ENCODE measurements at regions not wholly inside any gene's neighbourhood (a gene's known extent, or its start where the extent isn't known, plus 50 kb on each side); places are given as distances from the start of the nearest gene placed in this dataset.
"Not testable (repeated sequence)": the region's sequence is repeated elsewhere in the genome, so short reads cannot be mapped to it uniquely, and the experiment has no call there.

DNA sequence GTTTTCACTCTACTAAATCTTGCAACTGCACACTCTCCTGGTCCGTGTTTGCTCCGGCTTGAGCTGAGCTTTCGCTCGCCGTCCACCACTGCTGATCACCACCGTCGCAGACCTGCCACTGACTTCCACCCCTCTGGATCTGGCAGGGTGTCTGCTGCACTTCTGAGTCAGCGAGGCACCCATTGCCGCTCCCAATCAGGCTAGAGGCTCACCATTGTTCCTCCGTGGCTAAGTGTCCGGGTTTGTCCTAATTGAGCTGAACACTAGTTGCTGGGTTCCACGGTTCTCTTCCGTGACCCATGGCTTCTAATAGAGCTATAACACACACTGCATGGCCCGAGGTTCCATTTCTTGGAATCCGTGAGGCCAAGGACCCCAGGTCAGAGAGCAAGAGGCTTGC is 98.6 kb upstream of the GPR6 start:
- Histone ChIP-seq H3F3A (ENCODE audit: low read depth) (no peaks in the 10 kb centered on the region), H3K36me3 (no peaks in the 10 kb centered on the region), H3K4me3 (no peak overlapping the region), H3K9me3 (ENCODE audit: low read depth) (no peaks in the 10 kb centered on the region), H3K27me3 (no peaks in the 10 kb centered on the region), H3K4me2 (no peak overlapping the region), H3K4me1 (no peaks in the 10 kb centered on the region), H3K27ac (no peak overlapping the region), H3K79me2 (ENCODE audit: low read depth) (no peaks in the 10 kb centered on the region), H2AFZ (replicated peaks) (no peak overlapping the region), H3K9ac (no peak overlapping the region), H4K20me1 (ENCODE audit: low read depth) (no peaks in the 10 kb centered on the region)
- H3K9me3 Mint-ChIP-seq, result no peaks in the 10 kb centered on the region
- peaks cover 3% of the 10 kb centered on the region for H3K4me1 Mint-ChIP-seq
- no peak overlapping the region for H3K4me3 Mint-ChIP-seq
- TF ChIP-seq, protein P1, sequence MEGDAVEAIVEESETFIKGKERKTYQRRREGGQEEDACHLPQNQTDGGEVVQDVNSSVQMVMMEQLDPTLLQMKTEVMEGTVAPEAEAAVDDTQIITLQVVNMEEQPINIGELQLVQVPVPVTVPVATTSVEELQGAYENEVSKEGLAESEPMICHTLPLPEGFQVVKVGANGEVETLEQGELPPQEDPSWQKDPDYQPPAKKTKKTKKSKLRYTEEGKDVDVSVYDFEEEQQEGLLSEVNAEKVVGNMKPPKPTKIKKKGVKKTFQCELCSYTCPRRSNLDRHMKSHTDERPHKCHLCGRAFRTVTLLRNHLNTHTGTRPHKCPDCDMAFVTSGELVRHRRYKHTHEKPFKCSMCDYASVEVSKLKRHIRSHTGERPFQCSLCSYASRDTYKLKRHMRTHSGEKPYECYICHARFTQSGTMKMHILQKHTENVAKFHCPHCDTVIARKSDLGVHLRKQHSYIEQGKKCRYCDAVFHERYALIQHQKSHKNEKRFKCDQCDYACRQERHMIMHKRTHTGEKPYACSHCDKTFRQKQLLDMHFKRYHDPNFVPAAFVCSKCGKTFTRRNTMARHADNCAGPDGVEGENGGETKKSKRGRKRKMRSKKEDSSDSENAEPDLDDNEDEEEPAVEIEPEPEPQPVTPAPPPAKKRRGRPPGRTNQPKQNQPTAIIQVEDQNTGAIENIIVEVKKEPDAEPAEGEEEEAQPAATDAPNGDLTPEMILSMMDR (IDR thresholded peaks at IDR 0.05), result no peak
- TF ChIP-seq EZH2 (IDR thresholded peaks at IDR 0.05) (no peak), EZH2phosphoT487 (IDR thresholded peaks at IDR 0.05) (no peak)
- DNase-seq (ENCODE audit: low spot score), result no peak
- no peak overlapping the region for H3K27ac Mint-ChIP-seq
- no peaks in the 10 kb centered on the region for H3K36me3 Mint-ChIP-seq
- H3K27me3 Mint-ChIP-seq (ENCODE audit: insufficient read depth, low read depth), result peaks cover 2% of the 10 kb centered on the region

DNA sequence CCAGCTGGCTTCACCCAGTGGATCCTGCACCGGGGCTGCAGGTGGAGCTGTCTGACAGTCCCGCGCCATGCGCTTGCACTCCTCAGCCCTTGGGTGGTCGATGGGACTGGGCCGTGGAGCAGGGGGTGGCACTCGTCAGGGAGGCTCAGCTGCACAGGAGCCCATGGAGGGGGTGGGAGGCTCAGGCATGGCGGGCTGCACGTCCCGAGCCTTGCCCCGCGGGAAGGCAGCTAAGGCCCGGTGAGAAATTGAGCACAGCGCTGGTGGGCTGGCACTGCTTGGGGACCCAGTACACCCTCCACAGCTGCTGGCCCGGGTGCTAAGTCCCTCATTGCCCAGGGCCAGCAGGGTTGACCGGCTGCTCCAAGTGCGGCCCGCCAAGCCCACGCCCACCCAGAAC is 97.0 kb upstream of the GPR6 start:
- not testable (repeated sequence) for H3K36me3 ChIP-seq; H3K4me3 Mint-ChIP-seq; H3F3A ChIP-seq (ENCODE audit: low read depth); H3K27me3 Mint-ChIP-seq (ENCODE audit: insufficient read depth, low read depth); H2AFZ ChIP-seq (replicated peaks); H3K4me3 ChIP-seq; H3K79me2 ChIP-seq (ENCODE audit: low read depth); H3K27ac ChIP-seq; H4K20me1 ChIP-seq (ENCODE audit: low read depth); H3K4me1 Mint-ChIP-seq; H3K27ac Mint-ChIP-seq; DNase-seq (ENCODE audit: low spot score); H3K9me3 Mint-ChIP-seq; H3K4me2 ChIP-seq; H3K36me3 Mint-ChIP-seq; H3K9me3 ChIP-seq (ENCODE audit: low read depth); H3K27me3 ChIP-seq; H3K4me1 ChIP-seq; H3K9ac ChIP-seq

DNA sequence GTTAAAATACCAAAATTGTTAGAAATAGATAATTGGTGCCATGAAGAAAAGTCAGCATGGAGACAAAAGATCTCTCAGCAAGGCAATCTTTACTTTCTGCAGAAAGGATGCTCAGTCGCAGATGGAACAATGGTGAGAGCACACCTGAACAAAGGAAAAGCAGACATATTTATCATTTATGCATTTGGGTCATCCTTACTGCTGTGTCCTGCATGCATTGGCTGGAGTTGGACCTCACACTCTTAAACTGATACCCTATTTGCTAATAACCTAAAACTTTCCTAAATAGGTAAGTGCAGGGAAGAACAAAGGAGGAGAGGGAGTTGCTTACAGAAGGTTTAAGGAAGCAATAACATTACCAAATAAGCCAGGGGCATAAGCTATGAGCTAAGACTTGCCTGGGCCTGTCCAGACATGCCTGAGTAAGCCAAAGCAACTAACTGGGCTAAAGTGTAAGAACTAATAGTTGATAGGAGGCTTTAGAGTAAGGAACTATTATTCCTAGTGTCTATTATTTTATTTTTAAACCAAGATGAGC is 96.1 kb upstream of the GPR6 start:
- H3K27ac Mint-ChIP-seq, result not testable (repeated sequence)

DNA sequence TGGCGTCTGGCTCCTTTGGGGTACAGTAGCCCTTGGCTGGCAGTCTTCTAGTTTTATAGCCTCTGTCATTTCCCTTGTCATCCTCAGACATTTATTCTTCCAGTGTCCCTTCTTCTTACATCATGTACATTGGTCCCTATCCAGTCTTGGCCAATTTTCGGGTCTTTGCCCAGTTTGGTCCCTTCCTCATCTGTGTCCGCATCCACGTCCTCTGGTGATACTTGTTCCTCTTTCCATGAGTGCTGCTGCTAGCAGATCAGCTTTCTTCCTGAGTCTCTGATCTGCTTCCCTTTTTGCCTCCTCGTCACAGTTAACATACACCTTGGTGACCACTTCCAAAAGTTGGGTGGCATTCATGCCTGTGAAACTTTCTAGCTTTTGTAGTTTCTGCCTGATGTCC is 86.2 kb upstream of the GPR6 start:
- H3K36me3 ChIP-seq, result no peaks in the 10 kb centered on the region
- no peaks in the 10 kb centered on the region for H4K20me1 ChIP-seq (ENCODE audit: low read depth)
- no peaks in the 10 kb centered on the region for H3K9me3 ChIP-seq (ENCODE audit: low read depth)
- TF ChIP-seq, protein P1 (IDR thresholded peaks at IDR 0.05), result no peak
- TF ChIP-seq EZH2 (IDR thresholded peaks at IDR 0.05) (no peak), EZH2phosphoT487 (IDR thresholded peaks at IDR 0.05) (no peak)
- no peaks in the 10 kb centered on the region for H3K79me2 ChIP-seq (ENCODE audit: low read depth)
- no peaks in the 10 kb centered on the region for H3K36me3 Mint-ChIP-seq
- no peak overlapping the region for H3K27ac ChIP-seq
- no peak overlapping the region for H3K4me3 Mint-ChIP-seq
- no peak overlapping the region for H3K4me3 ChIP-seq
- no peaks in the 10 kb centered on the region for H3K9me3 Mint-ChIP-seq
- DNase-seq (ENCODE audit: low spot score), result no peak
- no peak overlapping the region for H3K9ac ChIP-seq
- H3K27me3 Mint-ChIP-seq (ENCODE audit: insufficient read depth, low read depth), result peaks cover 3% of the 10 kb centered on the region
- no peaks in the 10 kb centered on the region for H3F3A ChIP-seq (ENCODE audit: low read depth)
- no peak overlapping the region for H2AFZ ChIP-seq (replicated peaks)
- no peak overlapping the region for H3K4me2 ChIP-seq
- peaks cover 6% of the 10 kb centered on the region for H3K4me1 Mint-ChIP-seq
- H3K27ac Mint-ChIP-seq, result no peak overlapping the region
- no peaks in the 10 kb centered on the region for H3K27me3 ChIP-seq
- no peaks in the 10 kb centered on the region for H3K4me1 ChIP-seq

More for the DNA sequence above, 96.1 kb upstream of the GPR6 start:
- not testable (repeated sequence) for H3K27me3 Mint-ChIP-seq (ENCODE audit: insufficient read depth, low read depth); DNase-seq (ENCODE audit: low spot score); H3K4me1 ChIP-seq; H3K4me3 Mint-ChIP-seq; H3F3A ChIP-seq (ENCODE audit: low read depth); H3K79me2 ChIP-seq (ENCODE audit: low read depth); H3K9me3 Mint-ChIP-seq; H3K36me3 Mint-ChIP-seq; H3K36me3 ChIP-seq; H2AFZ ChIP-seq (replicated peaks); H3K27ac ChIP-seq; H3K27me3 ChIP-seq; H3K9ac ChIP-seq; H3K9me3 ChIP-seq (ENCODE audit: low read depth); H4K20me1 ChIP-seq (ENCODE audit: low read depth); H3K4me1 Mint-ChIP-seq; H3K4me2 ChIP-seq; H3K4me3 ChIP-seq

Measured in neural progenitor cell (in vitro differentiated cells).